Neural progenitor cell (in vitro differentiated cells): ENCODE measurements at regions not wholly inside any gene's neighbourhood (a gene's known extent, or its start where the extent isn't known, plus 50 kb on each side); places are given as distances from the start of the nearest gene placed in this dataset.

Experiments used
- DNase-seq: peaks from one replicate; pipeline ENCODE4 v3.0.0-alpha.2; 2016; ENCODE audit warnings: low spot score
- H2AFZ ChIP-seq: fragments of 200-600 bp; sonication (generic); replicated peaks from 2 replicates; pipeline ENCODE4 v1.6.1; 2016; ENCODE audit warnings: antibody characterized with exemption
- H3F3A ChIP-seq: fragments of 200-600 bp; sonication (generic); 2 replicates; pipeline ENCODE4 v1.6.1; 2016; ENCODE audit warnings: antibody characterized with exemption, low read depth
- H3K27ac ChIP-seq: fragments of 200-600 bp; sonication (generic); 2 replicates; pipeline ENCODE4 v1.5.1; 2016; ENCODE audit warnings: mild to moderate bottlenecking
- H3K27me3 ChIP-seq: fragments of 200-600 bp; sonication (generic); 2 replicates; pipeline ENCODE4 v1.6.1; 2016; ENCODE audit warnings: mild to moderate bottlenecking, moderate library complexity
- H3K36me3 ChIP-seq: fragments of 200-600 bp; sonication (generic); 2 replicates; pipeline ENCODE4 v1.5.1; 2016
- H3K4me1 ChIP-seq: fragments of 200-600 bp; sonication (generic); 2 replicates; pipeline ENCODE4 v1.6.1; 2016; ENCODE audit warnings: mixed run types
- H3K4me2 ChIP-seq: fragments of 200-600 bp; sonication (generic); 2 replicates; pipeline ENCODE4 v1.6.1; 2016
- H3K4me3 ChIP-seq: fragments of 200-600 bp; sonication (generic); 2 replicates; pipeline ENCODE4 v1.5.1; 2016
- H3K79me2 ChIP-seq: fragments of 200-600 bp; sonication (generic); 2 replicates; pipeline ENCODE4 v1.6.1; 2016; ENCODE audit warnings: low read depth
- H3K9ac ChIP-seq: fragments of 200-600 bp; sonication (generic); 2 replicates; pipeline ENCODE4 v1.6.1; 2016
- H3K9me3 ChIP-seq: fragments of 200-600 bp; sonication (generic); 2 replicates; pipeline ENCODE4 v1.5.1; 2016; ENCODE audit warnings: low read depth
- H4K20me1 ChIP-seq: fragments of 200-600 bp; sonication (generic); 2 replicates; pipeline ENCODE4 v1.6.1; 2016; ENCODE audit warnings: low read depth
- H3K27ac Mint-ChIP-seq: 3 replicates; pipeline ENCODE4 v1.8.0; 2021; ENCODE audit warnings: mixed read lengths
- H3K27me3 Mint-ChIP-seq: 2 replicates; pipeline ENCODE4 v1.8.0; 2022; ENCODE audit warnings: low read depth, mild to moderate bottlenecking, inconsistent platforms, moderate library complexity, mixed read lengths; ENCODE audit not compliant: insufficient read depth
- H3K36me3 Mint-ChIP-seq: 3 replicates; pipeline ENCODE4 v1.8.0; 2021; ENCODE audit warnings: mixed read lengths
- H3K4me1 Mint-ChIP-seq: 3 replicates; pipeline ENCODE4 v1.8.0; 2021; ENCODE audit warnings: mixed read lengths
- H3K4me3 Mint-ChIP-seq: 3 replicates; pipeline ENCODE4 v1.8.0; 2021; ENCODE audit warnings: mild to moderate bottlenecking, moderate library complexity, mixed read lengths
- H3K9me3 Mint-ChIP-seq: 3 replicates; pipeline ENCODE4 v1.8.0; 2020; ENCODE audit warnings: mixed read lengths
- EZH2 ChIP-seq: fragments of 200-600 bp; sonication (generic); IDR thresholded peaks from 2 replicates; pipeline ENCODE4 v1.6.1; 2017; ENCODE audit warnings: antibody characterized with exemption, mild to moderate bottlenecking, moderate library complexity
- EZH2phosphoT487 ChIP-seq: fragments of 200-600 bp; sonication (generic); IDR thresholded peaks from 2 replicates; pipeline ENCODE4 v1.6.1; 2017; ENCODE audit warnings: antibody characterized with exemption
- TF ChIP-seq, protein P1 (sequence below): fragments of 200-600 bp; sonication (generic); IDR thresholded peaks from 2 replicates; pipeline ENCODE4 v1.5.1; 2017; ENCODE audit warnings: antibody characterized with exemption, mild to moderate bottlenecking

DNA sequence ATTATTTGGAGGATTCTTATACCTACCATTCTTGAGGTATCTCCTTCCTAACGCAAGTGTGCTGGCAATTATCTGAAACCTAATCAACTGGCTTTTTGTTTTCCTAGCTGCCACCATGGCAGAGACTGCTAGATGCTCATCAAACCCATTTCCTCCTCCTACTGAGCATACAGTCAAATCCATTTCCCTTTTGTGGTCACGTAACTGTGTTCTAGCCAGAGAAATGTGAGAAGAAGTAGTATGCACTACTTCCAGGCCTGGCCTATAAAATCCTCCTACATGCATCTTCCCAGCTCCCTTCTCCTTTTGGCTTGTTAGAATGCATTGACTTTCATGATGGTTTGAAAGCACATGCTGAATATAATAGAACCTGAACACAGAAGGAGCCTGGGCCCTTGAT is 494.1 kb upstream of the MEIS1 start:
- Histone ChIP-seq H3K79me2 (no peaks in the 10 kb centered on the region), H3K27me3 (no peaks in the 10 kb centered on the region), H3K9ac (no peak overlapping the region), H3F3A (no peaks in the 10 kb centered on the region), H3K9me3 (no peaks in the 10 kb centered on the region), H3K4me1 (no peaks in the 10 kb centered on the region), H3K27ac (no peak overlapping the region), H4K20me1 (no peaks in the 10 kb centered on the region), H2AFZ (no peak overlapping the region), H3K4me2 (no peak overlapping the region), H3K36me3 (no peaks in the 10 kb centered on the region), H3K4me3 (no peak overlapping the region)
- Mint-ChIP-seq H3K4me3 (no peak overlapping the region), H3K4me1 (no peaks in the 10 kb centered on the region), H3K27me3 (no peaks in the 10 kb centered on the region), H3K36me3 (no peaks in the 10 kb centered on the region), H3K9me3 (peaks cover 2% of the 10 kb centered on the region), H3K27ac (no peak overlapping the region)
- no peak for DNase-seq
- TF ChIP-seq, protein P1, sequence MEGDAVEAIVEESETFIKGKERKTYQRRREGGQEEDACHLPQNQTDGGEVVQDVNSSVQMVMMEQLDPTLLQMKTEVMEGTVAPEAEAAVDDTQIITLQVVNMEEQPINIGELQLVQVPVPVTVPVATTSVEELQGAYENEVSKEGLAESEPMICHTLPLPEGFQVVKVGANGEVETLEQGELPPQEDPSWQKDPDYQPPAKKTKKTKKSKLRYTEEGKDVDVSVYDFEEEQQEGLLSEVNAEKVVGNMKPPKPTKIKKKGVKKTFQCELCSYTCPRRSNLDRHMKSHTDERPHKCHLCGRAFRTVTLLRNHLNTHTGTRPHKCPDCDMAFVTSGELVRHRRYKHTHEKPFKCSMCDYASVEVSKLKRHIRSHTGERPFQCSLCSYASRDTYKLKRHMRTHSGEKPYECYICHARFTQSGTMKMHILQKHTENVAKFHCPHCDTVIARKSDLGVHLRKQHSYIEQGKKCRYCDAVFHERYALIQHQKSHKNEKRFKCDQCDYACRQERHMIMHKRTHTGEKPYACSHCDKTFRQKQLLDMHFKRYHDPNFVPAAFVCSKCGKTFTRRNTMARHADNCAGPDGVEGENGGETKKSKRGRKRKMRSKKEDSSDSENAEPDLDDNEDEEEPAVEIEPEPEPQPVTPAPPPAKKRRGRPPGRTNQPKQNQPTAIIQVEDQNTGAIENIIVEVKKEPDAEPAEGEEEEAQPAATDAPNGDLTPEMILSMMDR, result no peak
- TF ChIP-seq EZH2 (no peak), EZH2phosphoT487 (no peak)

DNA sequence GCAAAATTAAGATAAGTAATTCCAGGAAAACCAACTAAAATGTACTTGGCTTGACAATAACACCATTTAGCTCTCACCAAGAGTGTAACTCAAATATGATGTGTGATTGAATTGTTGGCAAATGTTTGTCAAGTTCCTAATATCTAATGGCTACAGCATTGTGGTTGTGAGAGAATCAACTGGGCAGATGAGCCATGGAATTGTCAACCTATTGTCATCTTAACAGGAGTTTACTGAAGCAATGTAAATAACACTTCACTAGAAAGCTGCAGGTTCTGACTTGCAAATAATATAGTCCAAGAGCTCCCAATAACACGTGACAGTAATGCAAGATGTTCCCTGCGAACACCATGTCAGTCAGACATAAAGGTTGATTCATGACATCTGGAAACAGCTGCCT is 495.2 kb upstream of the MEIS1 start:
- no peak for DNase-seq
- H3K36me3 ChIP-seq, result no peaks in the 10 kb centered on the region
- H3K9me3 Mint-ChIP-seq, result peaks cover 2% of the 10 kb centered on the region
- peaks cover 2% of the 10 kb centered on the region for H3K27me3 Mint-ChIP-seq
- H3K27ac Mint-ChIP-seq, result no peak overlapping the region
- H3K9ac ChIP-seq, result no peak overlapping the region
- H3K27me3 ChIP-seq, result no peaks in the 10 kb centered on the region
- no peaks in the 10 kb centered on the region for H3K9me3 ChIP-seq
- H3K36me3 Mint-ChIP-seq, result no peaks in the 10 kb centered on the region
- H2AFZ ChIP-seq, result no peak overlapping the region
- no peaks in the 10 kb centered on the region for H3K79me2 ChIP-seq
- H3F3A ChIP-seq, result no peaks in the 10 kb centered on the region
- no peak overlapping the region for H3K4me2 ChIP-seq
- no peaks in the 10 kb centered on the region for H3K4me1 ChIP-seq
- no peak overlapping the region for H3K27ac ChIP-seq
- H3K4me1 Mint-ChIP-seq, result no peaks in the 10 kb centered on the region
- H4K20me1 ChIP-seq, result no peaks in the 10 kb centered on the region
- TF ChIP-seq EZH2phosphoT487 (no peak), EZH2 (no peak)
- TF ChIP-seq, protein P1, result no peak
- H3K4me3 Mint-ChIP-seq, result no peak overlapping the region
- no peak overlapping the region for H3K4me3 ChIP-seq

DNA sequence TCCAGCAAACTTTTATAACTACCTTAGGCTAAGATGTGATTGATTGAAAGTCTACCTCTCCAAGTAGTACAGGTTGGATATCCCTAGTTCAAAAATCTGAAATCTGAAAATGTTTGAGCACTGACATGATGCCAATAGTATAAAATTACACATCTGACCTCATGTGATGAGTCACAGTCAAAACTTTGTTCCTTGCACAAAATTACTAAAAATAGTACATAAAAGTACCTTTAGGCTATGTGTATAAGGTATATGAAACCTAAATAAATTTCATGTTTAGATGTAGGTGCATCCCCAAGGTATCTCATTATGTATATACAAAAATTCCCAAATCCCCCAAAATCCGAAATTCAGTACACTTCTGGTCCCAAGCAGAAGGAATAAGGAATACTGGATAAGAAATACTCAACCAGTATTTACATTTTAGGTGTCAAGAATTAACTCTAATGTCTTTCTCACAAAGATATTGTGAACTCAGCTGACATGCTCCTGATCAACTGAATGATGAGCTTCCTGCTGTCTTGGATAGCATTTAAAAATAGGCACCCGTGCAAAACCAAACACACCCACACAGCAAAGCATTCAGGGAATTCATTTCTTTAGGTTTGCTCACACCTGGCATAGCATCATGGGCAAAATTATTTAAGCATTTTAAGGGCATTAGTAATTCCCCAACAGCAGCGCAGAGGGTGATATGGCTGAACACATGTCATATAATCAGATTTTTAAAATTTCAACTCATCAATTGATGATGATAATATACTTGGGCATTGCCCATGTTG is 497.4 kb upstream of the MEIS1 start:
- Mint-ChIP-seq H3K4me3 (no peak overlapping the region), H3K27me3 (peaks cover 2% of the 10 kb centered on the region), H3K9me3 (no peaks in the 10 kb centered on the region), H3K4me1 (no peaks in the 10 kb centered on the region), H3K36me3 (no peaks in the 10 kb centered on the region), H3K27ac (no peak overlapping the region)
- no peak overlapping the region for H3K4me2 ChIP-seq
- H2AFZ ChIP-seq, result no peak overlapping the region
- no peak overlapping the region for H3K9ac ChIP-seq
- no peak overlapping the region for H3K27ac ChIP-seq
- TF ChIP-seq EZH2phosphoT487, result no peak
- no peak for TF ChIP-seq EZH2
- TF ChIP-seq, protein P1, result no peak
- no peaks in the 10 kb centered on the region for H3K79me2 ChIP-seq
- H3K4me1 ChIP-seq, result no peaks in the 10 kb centered on the region
- H3K36me3 ChIP-seq, result no peaks in the 10 kb centered on the region
- no peaks in the 10 kb centered on the region for H3K27me3 ChIP-seq
- no peak overlapping the region for H3K4me3 ChIP-seq
- no peak for DNase-seq
- H3F3A ChIP-seq, result no peaks in the 10 kb centered on the region
- H4K20me1 ChIP-seq, result no peaks in the 10 kb centered on the region
- no peaks in the 10 kb centered on the region for H3K9me3 ChIP-seq
